ENCODE measurements at regions not wholly inside any gene's neighbourhood (a gene's known extent, or its start where the extent isn't known, plus 50 kb on each side); places are given as distances from the start of the nearest gene placed in this dataset.

GRCh38 chr7:68760556-68760955 is 837.7 kb upstream of the AUTS2 start:
- TF ChIP-seq CTCF (IDR thresholded peaks at IDR 0.05; ENCODE audit: low read depth, low read length) (no peak), EZH2phosphoT487 (IDR thresholded peaks at IDR 0.05; ENCODE audit: low read depth) (no peak)

All from OCI-LY3 (cell line).